ENCODE measurements at regions not wholly inside any gene's neighbourhood (a gene's known extent, or its start where the extent isn't known, plus 50 kb on each side); places are given as distances from the start of the nearest gene placed in this dataset.

GRCh38 chr5:2453781-2454180, 297.7 kb downstream of the IRX2 start:
- DNase-seq (ENCODE audit: low spot score) (no peak), FAIRE-seq (no peak)

GRCh38 chr5:2451100-2451499, 300.4 kb downstream of the IRX2 start:
- no peak for DNase-seq (ENCODE audit: low spot score)
- FAIRE-seq: no peak

- FAIRE-seq: no peak
- no peak for DNase-seq (ENCODE audit: low spot score)
Measured at GRCh38 chr5:2442496-2443354, 308.8 kb downstream of the IRX2 start.

- no peak for FAIRE-seq
Measured at GRCh38 chr5:2441495-2442180, 309.8 kb downstream of the IRX2 start.

GRCh38 chr5:2439608-2440007, 311.9 kb downstream of the IRX2 start:
- FAIRE-seq (peak; percentile 98), DNase-seq (ENCODE audit: low spot score) (no peak)

More at GRCh38 chr5:2441495-2442180, 309.8 kb downstream of the IRX2 start:
- no peak for DNase-seq (ENCODE audit: low spot score)

GRCh38 chr5:2433086-2433485, 318.4 kb downstream of the IRX2 start:
- FAIRE-seq: no peak

GRCh38 chr5:2432076-2432920, 319.2 kb downstream of the IRX2 start:
- no peak for FAIRE-seq
- DNase-seq (ENCODE audit: low spot score): no peak

More at GRCh38 chr5:2433086-2433485, 318.4 kb downstream of the IRX2 start:
- no peak for DNase-seq (ENCODE audit: low spot score)

GRCh38 chr5:2430606-2431005, 320.9 kb downstream of the IRX2 start:
- FAIRE-seq (no peak), DNase-seq (ENCODE audit: low spot score) (peak; percentile 71)

- DNase-seq (ENCODE audit: low spot score) (no peak), FAIRE-seq (no peak)
Measured at GRCh38 chr5:2427983-2428382, 323.5 kb downstream of the IRX2 start.

GRCh38 chr5:2423634-2424033, 327.8 kb downstream of the IRX2 start:
- FAIRE-seq: no peak
- DNase-seq (ENCODE audit: low spot score): no peak

- FAIRE-seq: no peak
- DNase-seq (ENCODE audit: low spot score): no peak
Measured at GRCh38 chr5:2417301-2417700, 334.2 kb downstream of the IRX2 start.

- DNase-seq (ENCODE audit: low spot score) (no peak), FAIRE-seq (no peak)
Measured at GRCh38 chr5:2415678-2416077, 335.8 kb downstream of the IRX2 start.

- DNase-seq (ENCODE audit: low spot score): no peak
- no peak for FAIRE-seq
Measured at GRCh38 chr5:2410451-2410850, 341.0 kb downstream of the IRX2 start.

GRCh38 chr5:2403296-2403695, 348.2 kb downstream of the IRX2 start:
- DNase-seq (ENCODE audit: low spot score) (no peak), FAIRE-seq (no peak)

- no peak for DNase-seq (ENCODE audit: low spot score)
- no peak for FAIRE-seq
Measured at GRCh38 chr5:2399804-2400203, 351.7 kb downstream of the IRX2 start.

- no peak for FAIRE-seq
- DNase-seq (ENCODE audit: low spot score): no peak
Measured at GRCh38 chr5:2399096-2399495, 352.4 kb downstream of the IRX2 start.

GRCh38 chr5:2393556-2393955, 357.9 kb downstream of the IRX2 start:
- FAIRE-seq (no peak), DNase-seq (ENCODE audit: low spot score) (no peak)

GRCh38 chr5:2391566-2391965, 359.9 kb downstream of the IRX2 start:
- no peak for FAIRE-seq

GRCh38 chr5:2391021-2391420, 360.5 kb downstream of the IRX2 start:
- FAIRE-seq (no peak), DNase-seq (ENCODE audit: low spot score) (no peak)

More at GRCh38 chr5:2391566-2391965, 359.9 kb downstream of the IRX2 start:
- no peak for DNase-seq (ENCODE audit: low spot score)

- FAIRE-seq: no peak
- no peak for DNase-seq (ENCODE audit: low spot score)
Measured at GRCh38 chr5:2388571-2388970, 362.9 kb downstream of the IRX2 start.

GRCh38 chr5:2387634-2388325, 363.7 kb downstream of the IRX2 start:
- DNase-seq (ENCODE audit: low spot score): no peak
- no peak for FAIRE-seq
